Mesothelial cell of epicardium (in vitro differentiated cells): ENCODE measurements at regions not wholly inside any gene's neighbourhood (a gene's known extent, or its start where the extent isn't known, plus 50 kb on each side); places are given as distances from the start of the nearest gene placed in this dataset.

ENCODE experiments used
- DNase-seq, 2 experiments: peaks; one replicate each; pipeline ENCODE4 v3.0.0; 2021; ENCODE audit warnings: low spot score in 2 of 2; ENCODE audit not compliant: unreplicated experiment in 2 of 2
- H3K27ac Mint-ChIP-seq: 2 replicates; pipeline ENCODE4 v1.8.0; 2021; ENCODE audit warnings: mixed read lengths
- H3K27me3 Mint-ChIP-seq: 2 replicates; pipeline ENCODE4 v1.8.0; 2021; ENCODE audit warnings: low read depth, mixed read lengths
- H3K36me3 Mint-ChIP-seq: 2 replicates; pipeline ENCODE4 v1.8.0; 2021; ENCODE audit warnings: mixed read lengths
- H3K4me1 Mint-ChIP-seq: 2 replicates; pipeline ENCODE4 v1.8.0; 2021; ENCODE audit warnings: mixed read lengths
- H3K4me3 Mint-ChIP-seq: 2 replicates; pipeline ENCODE4 v1.8.0; 2021; ENCODE audit warnings: mild to moderate bottlenecking, moderate library complexity, mixed read lengths
- H3K9me3 Mint-ChIP-seq: 2 replicates; pipeline ENCODE4 v1.8.0; 2021; ENCODE audit warnings: mixed read lengths
- TF ChIP-seq, protein P1 (sequence below): fragments of 200-600 bp; sonication (generic); IDR thresholded peaks from one replicate; pipeline ENCODE4 v1.5.0; 2021; ENCODE audit warnings: antibody characterized with exemption; ENCODE audit not compliant: unreplicated experiment

DNA sequence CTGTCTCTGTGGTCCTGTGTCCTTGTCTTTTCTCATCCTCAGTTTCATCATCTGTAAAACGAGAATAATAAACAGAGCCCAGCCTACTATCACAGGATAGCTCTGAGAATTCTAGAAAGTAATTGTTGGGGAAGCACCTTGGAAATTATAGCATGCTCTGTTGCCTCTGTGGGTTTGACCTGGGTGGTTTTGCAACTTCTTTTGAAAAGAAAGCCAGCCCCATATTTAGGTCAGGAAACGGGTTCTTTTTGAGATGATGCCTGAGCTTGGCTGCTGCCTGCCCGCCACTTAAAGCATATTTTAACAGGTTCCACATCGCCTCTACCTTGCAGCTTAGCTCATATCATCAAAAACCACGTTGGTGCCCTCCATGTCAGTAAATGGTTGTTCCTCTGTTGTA, 111.1 kb downstream of the TLR4 start:
- no peak for DNase-seq
- H3K4me1 Mint-ChIP-seq, result no peaks in the 10 kb centered on the region
- H3K27me3 Mint-ChIP-seq, result no peaks in the 10 kb centered on the region
- H3K9me3 Mint-ChIP-seq, result no peaks in the 10 kb centered on the region
- TF ChIP-seq, protein P1, sequence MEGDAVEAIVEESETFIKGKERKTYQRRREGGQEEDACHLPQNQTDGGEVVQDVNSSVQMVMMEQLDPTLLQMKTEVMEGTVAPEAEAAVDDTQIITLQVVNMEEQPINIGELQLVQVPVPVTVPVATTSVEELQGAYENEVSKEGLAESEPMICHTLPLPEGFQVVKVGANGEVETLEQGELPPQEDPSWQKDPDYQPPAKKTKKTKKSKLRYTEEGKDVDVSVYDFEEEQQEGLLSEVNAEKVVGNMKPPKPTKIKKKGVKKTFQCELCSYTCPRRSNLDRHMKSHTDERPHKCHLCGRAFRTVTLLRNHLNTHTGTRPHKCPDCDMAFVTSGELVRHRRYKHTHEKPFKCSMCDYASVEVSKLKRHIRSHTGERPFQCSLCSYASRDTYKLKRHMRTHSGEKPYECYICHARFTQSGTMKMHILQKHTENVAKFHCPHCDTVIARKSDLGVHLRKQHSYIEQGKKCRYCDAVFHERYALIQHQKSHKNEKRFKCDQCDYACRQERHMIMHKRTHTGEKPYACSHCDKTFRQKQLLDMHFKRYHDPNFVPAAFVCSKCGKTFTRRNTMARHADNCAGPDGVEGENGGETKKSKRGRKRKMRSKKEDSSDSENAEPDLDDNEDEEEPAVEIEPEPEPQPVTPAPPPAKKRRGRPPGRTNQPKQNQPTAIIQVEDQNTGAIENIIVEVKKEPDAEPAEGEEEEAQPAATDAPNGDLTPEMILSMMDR, result no peak
- H3K4me3 Mint-ChIP-seq, result no peak overlapping the region
- no peaks in the 10 kb centered on the region for H3K36me3 Mint-ChIP-seq
- H3K27ac Mint-ChIP-seq, result no peak overlapping the region

DNA sequence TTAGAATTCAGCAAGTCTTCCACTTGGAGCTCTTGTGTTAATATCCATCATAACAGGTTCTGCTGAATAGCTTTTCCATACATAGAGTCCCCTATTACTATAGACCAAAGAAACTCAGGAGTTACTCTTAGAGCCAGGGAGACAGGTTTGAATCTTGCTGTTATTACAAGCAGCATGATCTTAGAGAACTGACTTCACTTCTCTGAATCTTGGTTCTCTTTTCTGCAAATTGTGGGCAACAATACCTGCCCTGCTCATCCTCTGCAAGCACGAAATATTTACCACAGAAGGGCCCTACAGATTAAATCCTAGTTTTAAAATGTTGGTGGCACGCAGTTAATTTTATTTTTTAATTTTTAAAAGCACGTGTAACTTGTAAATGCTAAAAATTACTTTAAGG, 111.7 kb downstream of the TLR4 start:
- H3K4me1 Mint-ChIP-seq, result no peaks in the 10 kb centered on the region
- no peak overlapping the region for H3K27ac Mint-ChIP-seq
- DNase-seq, result no peak
- no peak overlapping the region for H3K4me3 Mint-ChIP-seq
- no peaks in the 10 kb centered on the region for H3K9me3 Mint-ChIP-seq
- TF ChIP-seq, protein P1, result no peak
- no peaks in the 10 kb centered on the region for H3K36me3 Mint-ChIP-seq
- no peaks in the 10 kb centered on the region for H3K27me3 Mint-ChIP-seq

DNA sequence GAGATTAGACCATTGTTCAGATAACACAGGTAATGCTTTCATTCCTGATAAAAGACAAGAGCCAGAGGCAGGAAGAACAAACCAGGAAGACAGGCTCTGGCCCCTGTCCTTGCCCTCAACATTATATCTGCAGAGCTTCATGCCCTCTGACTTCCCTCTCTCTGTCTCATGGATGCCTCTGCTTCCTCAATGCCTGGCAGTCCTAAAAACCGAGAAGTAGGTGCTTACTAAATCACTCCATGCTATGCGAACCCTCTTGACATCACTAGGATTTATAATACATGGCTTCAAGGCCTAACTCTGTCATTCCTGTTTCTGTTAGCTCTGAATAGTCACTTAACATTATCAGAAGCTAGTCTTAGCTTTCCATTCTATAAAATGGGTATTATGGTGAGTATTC, 117.8 kb downstream of the TLR4 start:
- Mint-ChIP-seq H3K27ac (no peak overlapping the region), H3K4me1 (no peaks in the 10 kb centered on the region), H3K4me3 (no peak overlapping the region), H3K9me3 (no peaks in the 10 kb centered on the region), H3K36me3 (no peaks in the 10 kb centered on the region), H3K27me3 (no peaks in the 10 kb centered on the region)
- no peak for DNase-seq
- TF ChIP-seq, protein P1, result no peak

DNA sequence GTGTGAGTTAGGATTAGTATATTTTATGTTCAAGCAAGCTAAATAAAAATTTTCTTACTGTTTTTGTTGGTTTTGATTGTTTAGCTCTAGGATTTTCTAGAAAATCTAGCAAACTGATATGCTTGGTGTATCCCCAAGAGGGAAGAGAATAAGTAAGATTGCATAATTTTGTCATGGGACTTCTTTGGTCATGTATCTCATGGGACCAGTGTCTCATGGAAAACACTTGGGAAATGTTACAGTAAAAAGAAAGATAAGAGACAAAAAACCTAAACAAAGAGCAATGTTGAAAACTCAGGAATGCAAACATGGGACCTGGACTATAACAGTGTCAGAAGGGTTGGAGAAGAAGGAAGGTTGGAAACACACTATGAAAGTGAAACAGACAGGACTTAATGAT, 119.4 kb downstream of the TLR4 start:
- Mint-ChIP-seq H3K4me3 (no peak overlapping the region), H3K36me3 (no peaks in the 10 kb centered on the region), H3K27me3 (no peaks in the 10 kb centered on the region), H3K4me1 (no peaks in the 10 kb centered on the region), H3K27ac (no peak overlapping the region), H3K9me3 (no peaks in the 10 kb centered on the region)
- TF ChIP-seq, protein P1, result no peak
- no peak for DNase-seq

GRCh38 chr9:117825609-117826347, 121.6 kb downstream of the TLR4 start:
- no peaks in the 10 kb centered on the region for H3K36me3 Mint-ChIP-seq
- no peaks in the 10 kb centered on the region for H3K4me1 Mint-ChIP-seq
- no peaks in the 10 kb centered on the region for H3K9me3 Mint-ChIP-seq
- no peaks in the 10 kb centered on the region for H3K27me3 Mint-ChIP-seq
- H3K27ac Mint-ChIP-seq, result no peak overlapping the region
- no peak for DNase-seq
- TF ChIP-seq, protein P1, result no peak
- no peak overlapping the region for H3K4me3 Mint-ChIP-seq
